PC-3 (cell line): ENCODE measurements at regions not wholly inside any gene's neighbourhood (a gene's known extent, or its start where the extent isn't known, plus 50 kb on each side); places are given as distances from the start of the nearest gene placed in this dataset.

Experiments
- EZH2 ChIP-seq: fragments of 300-600 bp; sonication (generic); IDR thresholded peaks from one replicate; pipeline ENCODE4 v1.6.1; 2017; ENCODE audit warnings: antibody characterized with exemption, mild to moderate bottlenecking, low read length; ENCODE audit not compliant: unreplicated experiment
- EZH2phosphoT487 ChIP-seq: fragments of 300-600 bp; sonication (generic); IDR thresholded peaks from 2 replicates; pipeline ENCODE4 v1.6.1; 2018; ENCODE audit warnings: mild to moderate bottlenecking, antibody characterized with exemption, low read length, borderline replicate concordance
- TF ChIP-seq, protein P1 (sequence below): fragments of 300-600 bp; sonication (generic); conservative IDR thresholded peaks from 2 replicates; pipeline ENCODE4 v1.5.1; 2017; ENCODE audit warnings: antibody characterized with exemption, low read depth, mild to moderate bottlenecking, low read length

DNA sequence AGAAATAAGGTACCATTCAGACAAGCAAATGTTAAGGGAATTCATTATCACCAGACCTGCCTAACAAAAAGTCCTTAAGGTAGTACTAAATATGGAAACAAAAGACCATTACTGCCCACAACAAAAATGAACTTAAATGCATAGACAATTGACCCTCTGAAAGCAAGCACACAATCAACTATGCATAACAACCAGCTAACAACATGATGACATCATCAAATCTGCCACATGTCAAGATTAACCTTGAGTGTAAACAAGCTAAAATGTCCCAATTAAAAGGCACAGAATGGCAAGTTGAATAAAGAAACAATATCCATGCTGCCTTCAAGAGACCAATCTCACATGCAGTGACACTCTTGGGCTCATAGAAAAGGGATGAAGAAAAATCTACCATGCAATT, 160.7 kb upstream of the CPXCR1 start:
- TF ChIP-seq, protein P1, sequence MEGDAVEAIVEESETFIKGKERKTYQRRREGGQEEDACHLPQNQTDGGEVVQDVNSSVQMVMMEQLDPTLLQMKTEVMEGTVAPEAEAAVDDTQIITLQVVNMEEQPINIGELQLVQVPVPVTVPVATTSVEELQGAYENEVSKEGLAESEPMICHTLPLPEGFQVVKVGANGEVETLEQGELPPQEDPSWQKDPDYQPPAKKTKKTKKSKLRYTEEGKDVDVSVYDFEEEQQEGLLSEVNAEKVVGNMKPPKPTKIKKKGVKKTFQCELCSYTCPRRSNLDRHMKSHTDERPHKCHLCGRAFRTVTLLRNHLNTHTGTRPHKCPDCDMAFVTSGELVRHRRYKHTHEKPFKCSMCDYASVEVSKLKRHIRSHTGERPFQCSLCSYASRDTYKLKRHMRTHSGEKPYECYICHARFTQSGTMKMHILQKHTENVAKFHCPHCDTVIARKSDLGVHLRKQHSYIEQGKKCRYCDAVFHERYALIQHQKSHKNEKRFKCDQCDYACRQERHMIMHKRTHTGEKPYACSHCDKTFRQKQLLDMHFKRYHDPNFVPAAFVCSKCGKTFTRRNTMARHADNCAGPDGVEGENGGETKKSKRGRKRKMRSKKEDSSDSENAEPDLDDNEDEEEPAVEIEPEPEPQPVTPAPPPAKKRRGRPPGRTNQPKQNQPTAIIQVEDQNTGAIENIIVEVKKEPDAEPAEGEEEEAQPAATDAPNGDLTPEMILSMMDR, result no peak
- no peak for TF ChIP-seq EZH2
- no peak for TF ChIP-seq EZH2phosphoT487
